PC-9 (cell line): ENCODE measurements at regions not wholly inside any gene's neighbourhood (a gene's known extent, or its start where the extent isn't known, plus 50 kb on each side); places are given as distances from the start of the nearest gene placed in this dataset.
"Not testable (repeated sequence)": the region's sequence is repeated elsewhere in the genome, so short reads cannot be mapped to it uniquely, and the experiment has no call there.

Experiments used
- BruUV-seq: library from RNA; stranded (reverse); fragments of 400-500 nt; replicated peaks from 2 replicates; lab custom pipeline; 2021; lab: Mats Ljungman, UMichigan
- CTCF ChIA-PET: fragments of 300-600 bp; sonication (Branson Sonifier 250); formaldehyde crosslinking; loops from one replicate; lab custom pipeline; 2022; ENCODE audit warnings: antibody characterized with exemption; lab: Charles Lee
- POLR2A ChIA-PET: fragments of 300-600 bp; sonication (Branson Sonifier 250); formaldehyde crosslinking; loops from one replicate; lab custom pipeline; 2022; ENCODE audit warnings: antibody characterized with exemption; ENCODE audit not compliant: unreplicated experiment; lab: Charles Lee
- DNase-seq, 2 experiments: peaks; one replicate each; pipeline versions ENCODE4 v3.0.0 to v3.0.0-alpha.2; 2015 to 2022; ENCODE audit warnings: mixed read lengths in 1 of 2
- H2AFZ ChIP-seq: fragments of 200-600 bp; sonication (generic); 2 replicates; pipeline ENCODE4 v1.8.1; 2017; ENCODE audit warnings: antibody characterized with exemption
- H3F3A ChIP-seq: fragments of 200-600 bp; sonication (generic); 2 replicates; pipeline ENCODE4 v1.8.1; 2017; ENCODE audit warnings: antibody characterized with exemption, mild to moderate bottlenecking, low read depth; ENCODE audit not compliant: insufficient read depth
- H3K27ac ChIP-seq: fragments of 200-600 bp; sonication (generic); 2 replicates; pipeline ENCODE4 v1.6.1; 2016; ENCODE audit warnings: mixed run types
- H3K27me3 ChIP-seq: fragments of 200-600 bp; sonication (generic); 2 replicates; pipeline ENCODE4 v1.6.1; 2016; ENCODE audit warnings: low read depth, mixed run types; ENCODE audit not compliant: insufficient read depth
- H3K36me3 ChIP-seq: fragments of 200-600 bp; sonication (generic); 2 replicates; pipeline ENCODE4 v1.6.1; 2016; ENCODE audit warnings: low read depth, mixed run types
- H3K4me1 ChIP-seq: fragments of 200-600 bp; sonication (generic); replicated peaks from 2 replicates; pipeline ENCODE4 v1.6.1; 2016; ENCODE audit warnings: mixed run types; ENCODE audit not compliant: insufficient read depth
- H3K4me2 ChIP-seq: fragments of 200-600 bp; sonication (generic); 2 replicates; pipeline ENCODE4 v1.6.1; 2017; ENCODE audit warnings: mixed run types
- H3K4me3 ChIP-seq: fragments of 200-600 bp; sonication (generic); 2 replicates; pipeline ENCODE4 v1.6.1; 2016; ENCODE audit warnings: mixed run types
- H3K79me2 ChIP-seq: fragments of 200-600 bp; sonication (generic); 2 replicates; pipeline ENCODE4 v1.6.1; 2017; ENCODE audit warnings: low read depth, mixed run types
- H3K9me2 ChIP-seq: fragments of 200-600 bp; sonication (generic); 2 replicates; pipeline ENCODE4 v1.8.1; 2017; ENCODE audit warnings: mild to moderate bottlenecking; ENCODE audit not compliant: insufficient read depth
- H3K9me3 ChIP-seq: fragments of 200-600 bp; sonication (generic); 2 replicates; pipeline ENCODE4 v1.8.1; 2016; ENCODE audit warnings: low read depth; ENCODE audit not compliant: insufficient read depth
- H4K20me1 ChIP-seq: fragments of 200-600 bp; sonication (generic); 2 replicates; pipeline ENCODE4 v1.8.1; 2017; ENCODE audit not compliant: insufficient read depth
- CTCF ChIP-seq: fragments of 200-600 bp; sonication (generic); conservative IDR thresholded peaks from 2 replicates; pipeline ENCODE4 v1.6.1; 2017; ENCODE audit warnings: mixed run types, antibody characterized with exemption, mild to moderate bottlenecking, moderate library complexity
- EZH2 ChIP-seq: fragments of 200-600 bp; sonication (generic); IDR thresholded peaks from 2 replicates; pipeline ENCODE4 v1.8.0; 2017; ENCODE audit warnings: antibody characterized with exemption, low read depth
- intact Hi-C: fragments of 100-400 bp; cut with micrococcal nuclease; formaldehyde crosslinking; loops from one replicate; pipeline ENCODE4 v1.10.0; 2022; ENCODE audit not compliant: unreplicated experiment

- no peak for TF ChIP-seq CTCF
- no peak for TF ChIP-seq EZH2
- H3K27me3 ChIP-seq, result no peaks in the 10 kb centered on the region
- H2AFZ ChIP-seq, result no peak overlapping the region
- H3K9me2 ChIP-seq, result no peaks in the 10 kb centered on the region
- no peaks in the 10 kb centered on the region for H3K9me3 ChIP-seq
- POLR2A ChIA-PET, result no interaction called here
- no peaks in the 10 kb centered on the region for H3K79me2 ChIP-seq
- no peak overlapping the region for H3K27ac ChIP-seq
- intact Hi-C loops, result no loop called here
- no TSS peak for BruUV-seq
- no peaks in the 10 kb centered on the region for H3K36me3 ChIP-seq
- no peaks in the 10 kb centered on the region for H3F3A ChIP-seq
- DNase-seq, result no peak
- no peak overlapping the region for H3K4me2 ChIP-seq
- H3K4me3 ChIP-seq, result no peak overlapping the region
- no peaks in the 10 kb centered on the region for H4K20me1 ChIP-seq
- no peaks in the 10 kb centered on the region for H3K4me1 ChIP-seq
- CTCF ChIA-PET, result no interaction called here
Measured at GRCh38 chr3:26141296-26141695, 351.4 kb downstream of the OXSM start.

GRCh38 chr3:26145769-26146168, 355.9 kb downstream of the OXSM start:
- H3K9me2 ChIP-seq, result no peaks in the 10 kb centered on the region
- no peaks in the 10 kb centered on the region for H3K27me3 ChIP-seq
- no peak overlapping the region for H3K4me3 ChIP-seq
- no peak overlapping the region for H2AFZ ChIP-seq
- no peak overlapping the region for H3K27ac ChIP-seq
- DNase-seq, result no peak
- no peaks in the 10 kb centered on the region for H3F3A ChIP-seq
- no peaks in the 10 kb centered on the region for H3K79me2 ChIP-seq
- intact Hi-C loops, result no loop called here
- no peak for TF ChIP-seq EZH2
- no peak for TF ChIP-seq CTCF
- ChIA-PET CTCF (no interaction called here), POLR2A (no interaction called here)
- no peaks in the 10 kb centered on the region for H3K36me3 ChIP-seq
- BruUV-seq, result no TSS peak
- no peaks in the 10 kb centered on the region for H3K9me3 ChIP-seq
- H4K20me1 ChIP-seq, result no peaks in the 10 kb centered on the region
- H3K4me2 ChIP-seq, result no peak overlapping the region
- no peaks in the 10 kb centered on the region for H3K4me1 ChIP-seq

- H3K4me1 ChIP-seq, CTCF ChIA-PET, H3F3A ChIP-seq, intact Hi-C loops, H3K9me2 ChIP-seq, H2AFZ ChIP-seq, POLR2A ChIA-PET, H3K4me3 ChIP-seq, H3K36me3 ChIP-seq, DNase-seq, H3K4me2 ChIP-seq, BruUV-seq, H4K20me1 ChIP-seq, H3K79me2 ChIP-seq, H3K27ac ChIP-seq, H3K9me3 ChIP-seq: not testable (repeated sequence)
- H3K27me3 ChIP-seq, result peaks cover 15% of the 10 kb centered on the region
Measured at GRCh38 chr3:26157428-26157827, 367.5 kb downstream of the OXSM start.

- H3K9me3 ChIP-seq, result no peaks in the 10 kb centered on the region
- no peak overlapping the region for H3K4me2 ChIP-seq
- intact Hi-C loops, result no loop called here
- H2AFZ ChIP-seq, result no peak overlapping the region
- no peaks in the 10 kb centered on the region for H4K20me1 ChIP-seq
- BruUV-seq, result no TSS peak
- no peak overlapping the region for H3K4me3 ChIP-seq
- no peaks in the 10 kb centered on the region for H3K9me2 ChIP-seq
- DNase-seq, result no peak
- no peaks in the 10 kb centered on the region for H3K4me1 ChIP-seq
- ChIA-PET POLR2A (no interaction called here), CTCF (no interaction called here)
- H3K79me2 ChIP-seq, result no peaks in the 10 kb centered on the region
- no peaks in the 10 kb centered on the region for H3F3A ChIP-seq
- no peak overlapping the region for H3K27ac ChIP-seq
- peaks cover 13% of the 10 kb centered on the region; the same call in 1 of the 2 replicates for H3K27me3 ChIP-seq
- TF ChIP-seq EZH2 (no peak), CTCF (no peak)
- H3K36me3 ChIP-seq, result no peaks in the 10 kb centered on the region
Measured at GRCh38 chr3:26171006-26171405, 381.1 kb downstream of the OXSM start.
